SK-N-SH treated with all-trans-retinoic acid at 6 μM for 48 hours (cell line): ENCODE measurements at regions not wholly inside any gene's neighbourhood (a gene's known extent, or its start where the extent isn't known, plus 50 kb on each side); places are given as distances from the start of the nearest gene placed in this dataset.

Source experiments
- ATAC-seq: fragments of 200-7000 bp; cut with Tn5 transposase; 3 replicates; pipeline ENCODE4 v1.9.1; 2020; ENCODE audit warnings: mild to moderate bottlenecking, moderate library complexity
- ARNTL ChIP-seq: fragments of 450-650 bp; formaldehyde crosslinking; IDR thresholded peaks from 2 replicates; pipeline ENCODE4 v1.5.0; 2020; ENCODE audit warnings: low read depth, mild to moderate bottlenecking, moderate library complexity, borderline replicate concordance
- BACH2 ChIP-seq: fragments of 250-450 bp; sonication (Bioruptor Pico); IDR thresholded peaks from 2 replicates; pipeline ENCODE4 v1.9.0; 2021; ENCODE audit warnings: mild to moderate bottlenecking, borderline replicate concordance
- CREB5 ChIP-seq: fragments of 250-450 bp; sonication (Bioruptor Pico); IDR thresholded peaks from 2 replicates; pipeline ENCODE4 v1.5.1; 2020; ENCODE audit warnings: low read depth, mild to moderate bottlenecking, moderate library complexity
- CSDC2 ChIP-seq: fragments of 250-450 bp; sonication (Bioruptor Pico); IDR thresholded peaks from 2 replicates; pipeline ENCODE4 v1.5.0; 2020; ENCODE audit warnings: mild to moderate bottlenecking, moderate library complexity
- CSRNP3 ChIP-seq: fragments of 250-450 bp; sonication (Bioruptor Pico); IDR thresholded peaks from 2 replicates; pipeline ENCODE4 v1.5.1; 2021; ENCODE audit warnings: mild to moderate bottlenecking, moderate library complexity
- ESRRG ChIP-seq: fragments of 250-450 bp; sonication (Bioruptor Pico); IDR thresholded peaks from 2 replicates; pipeline ENCODE4 v1.6.1; 2021; ENCODE audit warnings: mild to moderate bottlenecking
- ISL1 ChIP-seq: fragments of 250-450 bp; sonication (Bioruptor Pico); IDR thresholded peaks from 2 replicates; pipeline ENCODE4 v2.1.2; 2022; ENCODE audit warnings: mild to moderate bottlenecking, moderate library complexity
- OSR1 ChIP-seq: fragments of 250-450 bp; sonication (Bioruptor Pico); IDR thresholded peaks from 2 replicates; pipeline ENCODE4 v1.8.0; 2022; ENCODE audit warnings: moderate library complexity, mild to moderate bottlenecking, inconsistent platforms
- PATZ1 ChIP-seq: fragments of 250-450 bp; sonication (Bioruptor Pico); IDR thresholded peaks from 2 replicates; pipeline ENCODE4 v1.8.0; 2020; ENCODE audit warnings: mild to moderate bottlenecking, moderate library complexity, borderline replicate concordance
- POU6F1 ChIP-seq: fragments of 250-450 bp; sonication (Bioruptor Pico); IDR thresholded peaks from 2 replicates; pipeline ENCODE4 v1.8.0; 2021; ENCODE audit warnings: low read depth, mild to moderate bottlenecking, moderate library complexity, borderline replicate concordance
- PPARA ChIP-seq: fragments of 250-450 bp; sonication (Bioruptor Pico); IDR thresholded peaks from 2 replicates; pipeline ENCODE4 v1.5.0; 2020; ENCODE audit warnings: mild to moderate bottlenecking, borderline replicate concordance
- RARB ChIP-seq: fragments of 250-450 bp; sonication (Bioruptor Pico); IDR thresholded peaks from 2 replicates; pipeline ENCODE4 v1.8.0; 2021; ENCODE audit warnings: mild to moderate bottlenecking, moderate library complexity
- SNAI2 ChIP-seq: fragments of 250-450 bp; sonication (Bioruptor Pico); IDR thresholded peaks from 2 replicates; pipeline ENCODE4 v1.5.0; 2020; ENCODE audit warnings: mild to moderate bottlenecking, moderate library complexity
- TCF4 ChIP-seq: fragments of 250-450 bp; sonication (Bioruptor Pico); IDR thresholded peaks from 2 replicates; pipeline ENCODE4 v1.8.0; 2021; ENCODE audit warnings: mild to moderate bottlenecking, moderate library complexity, borderline replicate concordance
- TOX ChIP-seq: fragments of 250-450 bp; sonication (Bioruptor Pico); IDR thresholded peaks from 2 replicates; pipeline ENCODE4 v1.8.0; 2021; ENCODE audit warnings: mild to moderate bottlenecking, moderate library complexity, borderline replicate concordance
- TSHZ2 ChIP-seq: fragments of 250-450 bp; sonication (Bioruptor Pico); IDR thresholded peaks from 2 replicates; pipeline ENCODE4 v1.5.0; 2020; ENCODE audit warnings: mild to moderate bottlenecking, moderate library complexity
- ZC3H10 ChIP-seq: fragments of 250-450 bp; sonication (Bioruptor Pico); IDR thresholded peaks from 2 replicates; pipeline ENCODE4 v1.5.1; 2021; ENCODE audit warnings: mild to moderate bottlenecking, moderate library complexity
- ZFP3 ChIP-seq: fragments of 250-450 bp; sonication (Bioruptor Pico); IDR thresholded peaks from 2 replicates; pipeline ENCODE4 v1.5.0; 2020; ENCODE audit warnings: mild to moderate bottlenecking, moderate library complexity
- ZFP30 ChIP-seq: fragments of 450-650 bp; formaldehyde crosslinking; IDR thresholded peaks from 2 replicates; pipeline ENCODE4 v1.5.0; 2022; ENCODE audit warnings: mild to moderate bottlenecking, moderate library complexity
- ZNF565 ChIP-seq: fragments of 450-650 bp; formaldehyde crosslinking; conservative IDR thresholded peaks from 2 replicates; pipeline ENCODE4 v1.5.0; 2020; ENCODE audit warnings: low read depth, mild to moderate bottlenecking, moderate library complexity
- ZNF70 ChIP-seq: fragments of 450-650 bp; formaldehyde crosslinking; IDR thresholded peaks from 2 replicates; pipeline ENCODE4 v1.5.0; 2020; ENCODE audit warnings: mild to moderate bottlenecking, moderate library complexity
- ZNF8 ChIP-seq: fragments of 450-650 bp; formaldehyde crosslinking; IDR thresholded peaks from 2 replicates; pipeline ENCODE4 v1.5.0; 2020; ENCODE audit warnings: mild to moderate bottlenecking, moderate library complexity

GRCh38 chr9:25442526-25442925 is 235.7 kb downstream of the TUSC1 start:
- no peak for TF ChIP-seq OSR1 (CRISPR knock-in tag)
- no peak for TF ChIP-seq CREB5 (CRISPR knock-in tag)
- TF ChIP-seq RARB (CRISPR knock-in tag), result no peak
- TF ChIP-seq PPARA (CRISPR knock-in tag), result no peak
- no peak for TF ChIP-seq SNAI2 (CRISPR knock-in tag)
- TF ChIP-seq TCF4, result no peak
- no peak for TF ChIP-seq BACH2 (CRISPR knock-in tag)
- no peak for TF ChIP-seq ZNF565 (CRISPR knock-in tag)
- no peak for TF ChIP-seq TSHZ2 (CRISPR knock-in tag)
- TF ChIP-seq ZFP30 (CRISPR knock-in tag), result no peak
- TF ChIP-seq ZNF8, result no peak
- no peak for TF ChIP-seq POU6F1 (CRISPR knock-in tag)
- TF ChIP-seq ZC3H10, result no peak
- TF ChIP-seq CSRNP3 (CRISPR knock-in tag), result no peak
- TF ChIP-seq ZNF70, result no peak
- TF ChIP-seq ZFP3 (CRISPR knock-in tag), result no peak
- no peak for TF ChIP-seq ESRRG (CRISPR knock-in tag)
- no peak for TF ChIP-seq PATZ1 (CRISPR knock-in tag)
- TF ChIP-seq CSDC2 (CRISPR knock-in tag), result no peak
- no peak for TF ChIP-seq ARNTL
- no peak for ATAC-seq

- ATAC-seq, result no peak
- TF ChIP-seq ZNF8, result no peak
These were observed 250.3 kb downstream of the TUSC1 start for GRCh38 chr9:25427898-25428297.

- no peak for ATAC-seq
- no peak for TF ChIP-seq TOX (CRISPR knock-in tag)
- TF ChIP-seq ARNTL, result no peak
- TF ChIP-seq BACH2 (CRISPR knock-in tag), result no peak
- TF ChIP-seq CSDC2 (CRISPR knock-in tag), result no peak
- no peak for TF ChIP-seq CREB5 (CRISPR knock-in tag)
- TF ChIP-seq OSR1 (CRISPR knock-in tag), result no peak
- no peak for TF ChIP-seq CSRNP3 (CRISPR knock-in tag)
- TF ChIP-seq ZFP30 (CRISPR knock-in tag), result no peak
- no peak for TF ChIP-seq ZC3H10
- no peak for TF ChIP-seq POU6F1 (CRISPR knock-in tag)
- no peak for TF ChIP-seq RARB (CRISPR knock-in tag)
- TF ChIP-seq ZNF8, result no peak
- TF ChIP-seq ZNF565 (CRISPR knock-in tag), result no peak
- no peak for TF ChIP-seq PATZ1 (CRISPR knock-in tag)
- no peak for TF ChIP-seq ISL1
- TF ChIP-seq, all 23 proteins: peak for 0
These were observed 251.0 kb downstream of the TUSC1 start for GRCh38 chr9:25427290-25427689.
